ENCODE measurements at regions not wholly inside any gene's neighbourhood (a gene's known extent, or its start where the extent isn't known, plus 50 kb on each side); places are given as distances from the start of the nearest gene placed in this dataset.

GRCh38 chr16:56022818-56023217 is 147.6 kb upstream of the CES5A start:
- no peaks in the 10 kb centered on the region for H3K36me3 ChIP-seq
- no peaks in the 10 kb centered on the region for H3K9me3 ChIP-seq
- no peak overlapping the region for H3K4me3 ChIP-seq
- DNase-seq, result no peak
- no peaks in the 10 kb centered on the region for H3K4me1 ChIP-seq
- H3K27ac ChIP-seq, result no peak overlapping the region
- no peak for TF ChIP-seq CTCF (IDR thresholded peaks at IDR 0.05)
- H3K27me3 ChIP-seq, result no peaks in the 10 kb centered on the region
- no peak overlapping the region for H3K9ac ChIP-seq (ENCODE audit: low read depth in 2 of 2, low read length in 2 of 2)
- intact Hi-C loops (cut with DNase I), result no loop called here

- H3K9me3 ChIP-seq, result no peaks in the 10 kb centered on the region
- no peak overlapping the region for H3K9ac ChIP-seq (ENCODE audit: low read depth in 2 of 2, low read length in 2 of 2)
- H3K27ac ChIP-seq, result no peak overlapping the region
- intact Hi-C loops (cut with DNase I), result no loop called here
- no peaks in the 10 kb centered on the region for H3K4me1 ChIP-seq
- H3K4me3 ChIP-seq, result no peak overlapping the region
- H3K36me3 ChIP-seq, result no peaks in the 10 kb centered on the region
- H3K27me3 ChIP-seq, result no peaks in the 10 kb centered on the region
- TF ChIP-seq CTCF (IDR thresholded peaks at IDR 0.05), result no peak
- DNase-seq, result no peak
Measured at GRCh38 chr16:56019274-56019673, 144.1 kb upstream of the CES5A start.

- no peak for TF ChIP-seq CTCF (IDR thresholded peaks at IDR 0.05)
- no peaks in the 10 kb centered on the region for H3K36me3 ChIP-seq
- H3K9me3 ChIP-seq, result no peaks in the 10 kb centered on the region
- H3K27ac ChIP-seq, result no peak overlapping the region
- H3K4me3 ChIP-seq, result no peak overlapping the region
- no peaks in the 10 kb centered on the region for H3K4me1 ChIP-seq
- intact Hi-C loops (cut with DNase I), result no loop called here
- H3K9ac ChIP-seq (ENCODE audit: low read depth in 2 of 2, low read length in 2 of 2), result no peak overlapping the region
- H3K27me3 ChIP-seq, result no peaks in the 10 kb centered on the region
- DNase-seq, result peak; percentile 22
Measured at GRCh38 chr16:56013962-56014552, 138.9 kb upstream of the CES5A start.

- DNase-seq, result no peak
- Histone ChIP-seq H3K27ac (no peak overlapping the region), H3K4me3 (no peak overlapping the region), H3K27me3 (no peaks in the 10 kb centered on the region), H3K9me3 (no peaks in the 10 kb centered on the region), H3K9ac (ENCODE audit: low read depth in 2 of 2, low read length in 2 of 2) (no peak overlapping the region), H3K4me1 (no peaks in the 10 kb centered on the region), H3K36me3 (no peaks in the 10 kb centered on the region)
- no peak for TF ChIP-seq CTCF (IDR thresholded peaks at IDR 0.05)
- intact Hi-C loops (cut with DNase I), result no loop called here
Measured at GRCh38 chr16:56012482-56012811, 137.3 kb upstream of the CES5A start.

GRCh38 chr16:56011808-56012481 is 136.8 kb upstream of the CES5A start:
- no peaks in the 10 kb centered on the region for H3K9me3 ChIP-seq
- H3K27ac ChIP-seq, result no peak overlapping the region
- no peaks in the 10 kb centered on the region for H3K4me1 ChIP-seq
- no peaks in the 10 kb centered on the region for H3K36me3 ChIP-seq
- no peak overlapping the region for H3K9ac ChIP-seq (ENCODE audit: low read depth in 2 of 2, low read length in 2 of 2)
- intact Hi-C loops (cut with DNase I), result no loop called here
- no peak for DNase-seq
- TF ChIP-seq CTCF (IDR thresholded peaks at IDR 0.05), result no peak
- no peak overlapping the region for H3K4me3 ChIP-seq
- H3K27me3 ChIP-seq, result no peaks in the 10 kb centered on the region

All from colonic mucosa (tissue), 4 donors.